ENCODE measurements at regions not wholly inside any gene's neighbourhood (a gene's known extent, or its start where the extent isn't known, plus 50 kb on each side); places are given as distances from the start of the nearest gene placed in this dataset.
A peak's percentile ranks its signal among the peaks of the same experiment; 100 is the strongest.

DNA sequence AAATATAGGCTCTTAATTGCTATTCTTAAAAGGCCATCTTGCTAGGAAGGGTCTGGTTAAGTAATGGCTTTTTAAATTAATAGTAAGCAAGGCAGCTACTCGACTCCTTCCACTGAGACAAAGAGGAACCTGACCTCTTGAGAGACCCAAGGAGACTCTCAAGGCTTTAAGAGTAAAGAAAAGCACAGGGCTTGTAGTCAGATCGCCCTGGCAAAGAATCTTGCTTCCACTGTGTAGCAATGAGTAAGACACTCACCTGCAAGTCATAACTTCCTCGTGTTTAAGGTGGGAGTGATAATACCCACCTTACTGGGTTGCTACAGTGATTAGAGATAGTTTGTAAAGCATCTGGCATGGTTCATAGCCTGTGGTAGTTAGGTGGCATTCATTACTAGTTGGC is 274.5 kb downstream of the TSN start:
- Histone ChIP-seq H3K4me3 (ENCODE audit: low read depth, low read length) (no peak overlapping the region), H3K9me3 (ENCODE audit: control insufficient read depth, insufficient read depth, low read depth, low read length) (no peaks in the 10 kb centered on the region), H3K27ac (ENCODE audit: extremely low read depth, low read depth, low read length) (no peak overlapping the region), H3K36me3 (ENCODE audit: control insufficient read depth in 2 of 2, insufficient read depth in 1 of 2, low read length in 2 of 2) (no peaks in the 10 kb centered on the region), H3K4me1 (ENCODE audit: control insufficient read depth, insufficient read depth, low read length) (no peaks in the 10 kb centered on the region)
- ChIA-PET CTCF (no interaction called here), POLR2A (no interaction called here)
- no peak for TF ChIP-seq ZNF248 (tag by site-specific recombination; IDR thresholded peaks at IDR 0.05)
- no peak for TF ChIP-seq ZNF239 (tag by site-specific recombination; IDR thresholded peaks at IDR 0.05)
- no peak for TF ChIP-seq SALL2 (tag by site-specific recombination; IDR thresholded peaks at IDR 0.05; ENCODE audit: borderline replicate concordance)
- TF ChIP-seq, protein P1, sequence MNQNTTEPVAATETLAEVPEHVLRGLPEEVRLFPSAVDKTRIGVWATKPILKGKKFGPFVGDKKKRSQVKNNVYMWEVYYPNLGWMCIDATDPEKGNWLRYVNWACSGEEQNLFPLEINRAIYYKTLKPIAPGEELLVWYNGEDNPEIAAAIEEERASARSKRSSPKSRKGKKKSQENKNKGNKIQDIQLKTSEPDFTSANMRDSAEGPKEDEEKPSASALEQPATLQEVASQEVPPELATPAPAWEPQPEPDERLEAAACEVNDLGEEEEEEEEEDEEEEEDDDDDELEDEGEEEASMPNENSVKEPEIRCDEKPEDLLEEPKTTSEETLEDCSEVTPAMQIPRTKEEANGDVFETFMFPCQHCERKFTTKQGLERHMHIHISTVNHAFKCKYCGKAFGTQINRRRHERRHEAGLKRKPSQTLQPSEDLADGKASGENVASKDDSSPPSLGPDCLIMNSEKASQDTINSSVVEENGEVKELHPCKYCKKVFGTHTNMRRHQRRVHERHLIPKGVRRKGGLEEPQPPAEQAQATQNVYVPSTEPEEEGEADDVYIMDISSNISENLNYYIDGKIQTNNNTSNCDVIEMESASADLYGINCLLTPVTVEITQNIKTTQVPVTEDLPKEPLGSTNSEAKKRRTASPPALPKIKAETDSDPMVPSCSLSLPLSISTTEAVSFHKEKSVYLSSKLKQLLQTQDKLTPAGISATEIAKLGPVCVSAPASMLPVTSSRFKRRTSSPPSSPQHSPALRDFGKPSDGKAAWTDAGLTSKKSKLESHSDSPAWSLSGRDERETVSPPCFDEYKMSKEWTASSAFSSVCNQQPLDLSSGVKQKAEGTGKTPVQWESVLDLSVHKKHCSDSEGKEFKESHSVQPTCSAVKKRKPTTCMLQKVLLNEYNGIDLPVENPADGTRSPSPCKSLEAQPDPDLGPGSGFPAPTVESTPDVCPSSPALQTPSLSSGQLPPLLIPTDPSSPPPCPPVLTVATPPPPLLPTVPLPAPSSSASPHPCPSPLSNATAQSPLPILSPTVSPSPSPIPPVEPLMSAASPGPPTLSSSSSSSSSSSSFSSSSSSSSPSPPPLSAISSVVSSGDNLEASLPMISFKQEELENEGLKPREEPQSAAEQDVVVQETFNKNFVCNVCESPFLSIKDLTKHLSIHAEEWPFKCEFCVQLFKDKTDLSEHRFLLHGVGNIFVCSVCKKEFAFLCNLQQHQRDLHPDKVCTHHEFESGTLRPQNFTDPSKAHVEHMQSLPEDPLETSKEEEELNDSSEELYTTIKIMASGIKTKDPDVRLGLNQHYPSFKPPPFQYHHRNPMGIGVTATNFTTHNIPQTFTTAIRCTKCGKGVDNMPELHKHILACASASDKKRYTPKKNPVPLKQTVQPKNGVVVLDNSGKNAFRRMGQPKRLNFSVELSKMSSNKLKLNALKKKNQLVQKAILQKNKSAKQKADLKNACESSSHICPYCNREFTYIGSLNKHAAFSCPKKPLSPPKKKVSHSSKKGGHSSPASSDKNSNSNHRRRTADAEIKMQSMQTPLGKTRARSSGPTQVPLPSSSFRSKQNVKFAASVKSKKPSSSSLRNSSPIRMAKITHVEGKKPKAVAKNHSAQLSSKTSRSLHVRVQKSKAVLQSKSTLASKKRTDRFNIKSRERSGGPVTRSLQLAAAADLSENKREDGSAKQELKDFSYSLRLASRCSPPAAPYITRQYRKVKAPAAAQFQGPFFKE (tag by site-specific recombination; IDR thresholded peaks at IDR 0.05; ENCODE audit: borderline replicate concordance) = no peak
- no peak for TF ChIP-seq ZNF76 (tag by site-specific recombination; IDR thresholded peaks at IDR 0.05; ENCODE audit: borderline replicate concordance, low read depth)
- no peak for TF ChIP-seq HOXC10 (CRISPR knock-in tag; IDR thresholded peaks at IDR 0.05)

DNA sequence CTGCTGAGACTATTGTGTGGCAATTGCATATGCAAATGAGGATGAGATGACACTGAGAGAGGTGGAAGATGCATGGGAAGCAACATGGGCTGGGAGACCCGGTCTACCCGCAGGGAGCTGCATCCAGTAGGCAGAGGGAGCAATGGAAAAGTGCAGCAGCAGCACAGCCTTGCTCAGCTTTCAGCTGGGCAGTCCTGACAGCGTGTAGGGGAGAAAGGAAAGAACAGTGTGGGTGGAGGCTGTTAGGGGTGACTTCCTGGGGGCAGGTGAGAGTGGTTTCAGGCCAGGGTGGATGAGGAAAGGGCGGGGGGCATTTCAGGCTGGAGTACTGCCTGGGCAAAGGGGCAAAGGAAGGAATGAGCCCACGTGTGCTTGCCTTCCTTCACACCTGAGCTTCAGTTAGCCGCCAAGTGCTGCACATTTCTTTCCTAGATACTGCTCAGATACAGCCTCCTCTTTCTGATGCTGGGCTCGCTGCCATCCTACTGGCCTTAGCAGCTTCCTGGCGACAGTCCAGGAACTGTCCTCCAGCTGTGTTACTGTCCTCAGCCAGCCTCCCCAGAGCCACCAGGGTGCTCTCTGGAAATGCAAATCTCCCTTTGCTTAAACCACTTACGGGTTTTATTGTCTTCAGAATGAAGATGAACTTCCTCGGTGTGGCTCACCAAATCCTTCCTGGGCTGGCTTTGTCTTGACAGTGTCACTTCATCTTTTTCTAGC is 276.3 kb downstream of the TSN start:
- POLR2A ChIA-PET = no interaction called here
- Histone ChIP-seq H3K27ac (ENCODE audit: extremely low read depth, low read depth, low read length) (no peak overlapping the region), H3K4me3 (ENCODE audit: low read depth, low read length) (no peak overlapping the region), H3K36me3 (ENCODE audit: control insufficient read depth in 2 of 2, insufficient read depth in 1 of 2, low read length in 2 of 2) (no peaks in the 10 kb centered on the region), H3K4me1 (ENCODE audit: control insufficient read depth, insufficient read depth, low read length) (no peaks in the 10 kb centered on the region), H3K9me3 (ENCODE audit: control insufficient read depth, insufficient read depth, low read depth, low read length) (no peaks in the 10 kb centered on the region)
- CTCF ChIA-PET = interaction anchor here (1.8 kb wide), 1 partner anchor 56 kb away, joined by 6 read pairs; no protein-coding TSS in a partner anchor
- TF ChIP-seq ZNF555 (tag by site-specific recombination; conservative IDR thresholded peaks at IDR 0.05) = no peak
- TF ChIP-seq MYNN (tag by site-specific recombination; IDR thresholded peaks at IDR 0.05; ENCODE audit: borderline replicate concordance) = no peak
- no peak for TF ChIP-seq KLF1 (tag by site-specific recombination; IDR thresholded peaks at IDR 0.05)
- no peak for TF ChIP-seq ZNF707 (tag by site-specific recombination; IDR thresholded peaks at IDR 0.05)
- TF ChIP-seq, protein P2, sequence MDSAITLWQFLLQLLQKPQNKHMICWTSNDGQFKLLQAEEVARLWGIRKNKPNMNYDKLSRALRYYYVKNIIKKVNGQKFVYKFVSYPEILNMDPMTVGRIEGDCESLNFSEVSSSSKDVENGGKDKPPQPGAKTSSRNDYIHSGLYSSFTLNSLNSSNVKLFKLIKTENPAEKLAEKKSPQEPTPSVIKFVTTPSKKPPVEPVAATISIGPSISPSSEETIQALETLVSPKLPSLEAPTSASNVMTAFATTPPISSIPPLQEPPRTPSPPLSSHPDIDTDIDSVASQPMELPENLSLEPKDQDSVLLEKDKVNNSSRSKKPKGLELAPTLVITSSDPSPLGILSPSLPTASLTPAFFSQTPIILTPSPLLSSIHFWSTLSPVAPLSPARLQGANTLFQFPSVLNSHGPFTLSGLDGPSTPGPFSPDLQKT (IDR thresholded peaks at IDR 0.05; ENCODE audit: borderline replicate concordance, low read depth, low read length) = no peak
- 0 out of 2 replicates have a peak, but pooled peaks have one; percentile 37 for TF ChIP-seq ZFHX2 (tag by site-specific recombination; conservative IDR thresholded peaks at IDR 0.05)
- no peak for TF ChIP-seq HOXA7 (CRISPR knock-in tag; IDR thresholded peaks at IDR 0.05; ENCODE audit: borderline replicate concordance)
- peak; percentile 51; the same call in 1 of the 2 replicates for TF ChIP-seq FEZF1 (tag by site-specific recombination; IDR thresholded peaks at IDR 0.05)
- no peak for TF ChIP-seq ZNF354C (tag by site-specific recombination; IDR thresholded peaks at IDR 0.05; ENCODE audit: borderline replicate concordance, low read depth)
- peak; percentile 47; the same call in 1 of the 2 replicates for TF ChIP-seq ZIC2 (tag by site-specific recombination; IDR thresholded peaks at IDR 0.05)
- TF ChIP-seq GLIS1 (tag by site-specific recombination; IDR thresholded peaks at IDR 0.05) = peak; percentile 28; the same call in 1 of the 2 replicates
